ENCODE measurements at regions not wholly inside any gene's neighbourhood (a gene's known extent, or its start where the extent isn't known, plus 50 kb on each side); places are given as distances from the start of the nearest gene placed in this dataset.
A peak's percentile ranks its signal among the peaks of the same experiment; 100 is the strongest.

DNA sequence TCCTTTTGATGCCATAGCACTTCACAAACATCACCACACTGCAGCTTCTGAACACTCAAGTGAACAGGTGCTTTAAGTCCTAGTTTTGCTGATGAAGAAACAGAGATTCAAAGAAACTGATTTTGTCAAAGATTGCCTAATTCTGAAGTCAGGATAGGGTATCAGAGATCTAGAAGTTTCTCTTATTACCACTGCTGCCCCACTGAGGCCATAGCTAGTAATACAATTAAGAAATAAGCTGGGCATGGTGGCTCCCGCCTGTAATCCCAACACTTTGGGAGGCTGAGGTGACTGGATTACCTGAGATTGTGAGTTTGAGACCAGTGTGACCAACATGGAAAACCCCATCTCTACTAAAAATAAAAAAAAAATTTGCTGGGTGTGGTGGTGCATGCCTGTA, 458.3 kb upstream of the SEL1L start:
- ATAC-seq (ENCODE audit: low FRiP score in 2 of 2) (peak in 1 of 2 donors; percentile 23), DNase-seq (no peak)
- TF ChIP-seq POLR2A (IDR thresholded peaks at IDR 0.05) (no peak), EP300 (IDR thresholded peaks at IDR 0.05) (no peak), POLR2AphosphoS5 (IDR thresholded peaks at IDR 0.05) (no peak)
- TF ChIP-seq, protein P1, sequence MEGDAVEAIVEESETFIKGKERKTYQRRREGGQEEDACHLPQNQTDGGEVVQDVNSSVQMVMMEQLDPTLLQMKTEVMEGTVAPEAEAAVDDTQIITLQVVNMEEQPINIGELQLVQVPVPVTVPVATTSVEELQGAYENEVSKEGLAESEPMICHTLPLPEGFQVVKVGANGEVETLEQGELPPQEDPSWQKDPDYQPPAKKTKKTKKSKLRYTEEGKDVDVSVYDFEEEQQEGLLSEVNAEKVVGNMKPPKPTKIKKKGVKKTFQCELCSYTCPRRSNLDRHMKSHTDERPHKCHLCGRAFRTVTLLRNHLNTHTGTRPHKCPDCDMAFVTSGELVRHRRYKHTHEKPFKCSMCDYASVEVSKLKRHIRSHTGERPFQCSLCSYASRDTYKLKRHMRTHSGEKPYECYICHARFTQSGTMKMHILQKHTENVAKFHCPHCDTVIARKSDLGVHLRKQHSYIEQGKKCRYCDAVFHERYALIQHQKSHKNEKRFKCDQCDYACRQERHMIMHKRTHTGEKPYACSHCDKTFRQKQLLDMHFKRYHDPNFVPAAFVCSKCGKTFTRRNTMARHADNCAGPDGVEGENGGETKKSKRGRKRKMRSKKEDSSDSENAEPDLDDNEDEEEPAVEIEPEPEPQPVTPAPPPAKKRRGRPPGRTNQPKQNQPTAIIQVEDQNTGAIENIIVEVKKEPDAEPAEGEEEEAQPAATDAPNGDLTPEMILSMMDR (IDR thresholded peaks at IDR 0.05) = no peak
- H3K27ac ChIP-seq = no peak overlapping the region
- H3K4me1 ChIP-seq = no peaks in the 10 kb centered on the region
- WGBS, 2 donors = 69 to 83% methylated on average over 1 of the region's 1 CpG
- H3K27me3 ChIP-seq = no peaks in the 10 kb centered on the region
- no peaks in the 10 kb centered on the region for H3K36me3 ChIP-seq
- H3K4me3 ChIP-seq = no peak overlapping the region
- H3K9me3 ChIP-seq = no peaks in the 10 kb centered on the region

- no peaks in the 10 kb centered on the region for H3K36me3 ChIP-seq
- DNase-seq (no peak), ATAC-seq (ENCODE audit: low FRiP score in 2 of 2) (no peak)
- H3K9me3 ChIP-seq = no peaks in the 10 kb centered on the region
- 69 to 86% methylated on average over 3 of the region's 3 CpGs for WGBS, 2 donors
- H3K27me3 ChIP-seq = no peaks in the 10 kb centered on the region
- H3K4me1 ChIP-seq = no peaks in the 10 kb centered on the region
- no peak overlapping the region for H3K4me3 ChIP-seq
- no peak for TF ChIP-seq EP300 (IDR thresholded peaks at IDR 0.05)
- no peak for TF ChIP-seq POLR2A (IDR thresholded peaks at IDR 0.05)
- TF ChIP-seq POLR2AphosphoS5 (IDR thresholded peaks at IDR 0.05) = no peak
- TF ChIP-seq, protein P1 (IDR thresholded peaks at IDR 0.05) = no peak
- no peak overlapping the region for H3K27ac ChIP-seq
Measured at GRCh38 chr14:81993432-81993831, 459.8 kb upstream of the SEL1L start.

DNA sequence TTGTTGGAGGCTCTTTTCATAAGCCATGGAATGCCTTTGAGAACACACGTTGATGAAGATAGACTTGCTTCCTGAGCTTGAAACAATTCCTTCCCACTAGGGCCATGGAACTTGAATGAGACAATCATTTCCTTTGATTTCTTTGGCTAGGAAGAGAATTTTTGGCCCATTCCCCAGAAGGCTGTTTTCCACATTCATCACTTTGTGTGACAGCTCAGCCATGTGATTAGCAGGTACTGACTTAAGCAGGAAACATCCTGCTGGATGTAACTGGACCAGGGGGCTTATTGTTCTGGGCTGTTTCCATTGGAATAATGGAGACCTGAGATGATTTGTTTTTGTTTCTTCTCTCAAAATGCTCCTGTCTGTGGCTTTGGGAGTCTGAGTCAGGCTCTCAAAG, 469.8 kb upstream of the SEL1L start:
- Histone ChIP-seq H3K27me3 (no peaks in the 10 kb centered on the region), H3K36me3 (no peaks in the 10 kb centered on the region), H3K27ac (no peak overlapping the region), H3K9me3 (no peaks in the 10 kb centered on the region), H3K4me3 (no peak overlapping the region), H3K4me1 (no peaks in the 10 kb centered on the region)
- no peak for TF ChIP-seq POLR2A (IDR thresholded peaks at IDR 0.05)
- DNase-seq (no peak), ATAC-seq (ENCODE audit: low FRiP score in 2 of 2) (no peak)
- 38 to 40% methylated on average over 1 of the region's 1 CpG for WGBS, 2 donors

- ATAC-seq (ENCODE audit: low FRiP score in 2 of 2) = no peak
- DNase-seq = no peak
- Histone ChIP-seq H3K27me3 (no peaks in the 10 kb centered on the region), H3K4me1 (no peaks in the 10 kb centered on the region), H3K9me3 (no peaks in the 10 kb centered on the region), H3K36me3 (no peaks in the 10 kb centered on the region), H3K27ac (no peak overlapping the region), H3K4me3 (no peak overlapping the region)
- TF ChIP-seq POLR2AphosphoS5 (IDR thresholded peaks at IDR 0.05) (no peak), POLR2A (IDR thresholded peaks at IDR 0.05) (no peak)
- TF ChIP-seq, protein P1 (IDR thresholded peaks at IDR 0.05) = peak in 1 of 6 experiments; percentile 13
- 9 to 21% methylated on average over 3 of the region's 3 CpGs for WGBS, 2 donors
Measured at GRCh38 chr14:82009076-82009475, 475.4 kb upstream of the SEL1L start.

DNA sequence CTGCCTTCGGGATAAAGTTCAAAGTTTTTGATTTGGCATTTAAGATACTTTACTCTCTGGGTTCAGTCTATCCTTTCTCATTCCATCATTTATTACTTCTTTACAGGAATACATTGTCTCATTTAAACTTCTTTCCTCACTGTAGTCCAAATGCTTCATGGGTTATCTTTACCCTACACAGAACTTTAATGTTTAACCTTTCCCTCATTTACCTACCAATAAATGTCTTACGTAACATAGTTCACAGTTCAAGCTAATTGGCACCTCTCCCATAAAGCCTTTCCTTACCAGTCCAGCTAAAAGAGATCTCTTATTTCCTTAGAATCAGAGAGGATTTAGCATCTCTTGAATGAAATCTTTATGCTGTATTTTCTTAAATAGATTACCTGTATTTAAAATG, 476.3 kb upstream of the SEL1L start:
- Histone ChIP-seq H3K27me3 (no peaks in the 10 kb centered on the region), H3K27ac (no peak overlapping the region), H3K36me3 (no peaks in the 10 kb centered on the region), H3K4me1 (no peaks in the 10 kb centered on the region), H3K4me3 (no peak overlapping the region), H3K9me3 (no peaks in the 10 kb centered on the region)
- TF ChIP-seq, protein P1 (IDR thresholded peaks at IDR 0.05) = no peak
- TF ChIP-seq POLR2A (IDR thresholded peaks at IDR 0.05) = no peak
- TF ChIP-seq EP300 (IDR thresholded peaks at IDR 0.05) = no peak
- TF ChIP-seq POLR2AphosphoS5 (IDR thresholded peaks at IDR 0.05) = no peak
- ATAC-seq (ENCODE audit: low FRiP score in 2 of 2) = no peak
- no peak for DNase-seq
- WGBS, 2 donors = 77 to 87% methylated on average over 2 of the region's 2 CpGs

Measured in upper lobe of left lung (tissue), 6 donors.